Activated CD4-positive, alpha-beta T cell treated with anti-CD3 and anti-CD28 coated beads, Interleukin-2, amount 50 U/mL, for 1 hour (primary cell): ENCODE measurements at regions not wholly inside any gene's neighbourhood (a gene's known extent, or its start where the extent isn't known, plus 50 kb on each side); places are given as distances from the start of the nearest gene placed in this dataset.
"Not testable (repeated sequence)": the region's sequence is repeated elsewhere in the genome, so short reads cannot be mapped to it uniquely, and the experiment has no call there.

Experiments used
- DNase-seq: peaks from one replicate; pipeline ENCODE4 v3.0.0-alpha.2; 2020

GRCh38 chr5:106510321-106510720 is 1160.4 kb downstream of the EFNA5 start:
- DNase-seq, result no peak

- no peak for DNase-seq
These were observed 1161.8 kb downstream of the EFNA5 start for GRCh38 chr5:106508894-106509293.

- no peak for DNase-seq
These were observed 1176.8 kb downstream of the EFNA5 start for GRCh38 chr5:106493910-106494309.

- DNase-seq, result no peak
These were observed 1181.7 kb downstream of the EFNA5 start for GRCh38 chr5:106489004-106489403.

- DNase-seq, result no peak
These were observed 1182.3 kb downstream of the EFNA5 start for GRCh38 chr5:106488407-106488806.

- DNase-seq, result no peak
These were observed 1189.4 kb downstream of the EFNA5 start for GRCh38 chr5:106481374-106481773.

GRCh38 chr5:106476630-106477029 is 1194.1 kb downstream of the EFNA5 start:
- no peak for DNase-seq

- DNase-seq, result no peak
These were observed 1196.7 kb downstream of the EFNA5 start for GRCh38 chr5:106474066-106474465.

- DNase-seq, result no peak
These were observed 1211.2 kb downstream of the EFNA5 start for GRCh38 chr5:106459541-106459940.

GRCh38 chr5:106454651-106455415 is 1215.9 kb downstream of the EFNA5 start:
- DNase-seq, result no peak

GRCh38 chr5:106454050-106454449 is 1216.7 kb downstream of the EFNA5 start:
- DNase-seq, result no peak

- no peak for DNase-seq
These were observed 1218.7 kb downstream of the EFNA5 start for GRCh38 chr5:106451998-106452397.

GRCh38 chr5:106443746-106444145 is 1227.0 kb downstream of the EFNA5 start:
- DNase-seq, result no peak

- no peak for DNase-seq
These were observed 1235.6 kb downstream of the EFNA5 start for GRCh38 chr5:106435185-106435584.

- DNase-seq, result not testable (repeated sequence)
These were observed 1240.0 kb downstream of the EFNA5 start for GRCh38 chr5:106430733-106431132.

GRCh38 chr5:106423109-106423897 is 1247.4 kb downstream of the EFNA5 start:
- no peak for DNase-seq

GRCh38 chr5:106420102-106420501 is 1250.6 kb downstream of the EFNA5 start:
- no peak for DNase-seq

GRCh38 chr5:106418196-106418595 is 1252.5 kb downstream of the EFNA5 start:
- no peak for DNase-seq

- DNase-seq, result no peak
These were observed 1253.2 kb downstream of the EFNA5 start for GRCh38 chr5:106417566-106417965.

GRCh38 chr5:106417163-106417562 is 1253.6 kb downstream of the EFNA5 start:
- DNase-seq, result no peak

- no peak for DNase-seq
These were observed 1255.2 kb downstream of the EFNA5 start for GRCh38 chr5:106415541-106415940.

- no peak for DNase-seq
These were observed 1256.4 kb downstream of the EFNA5 start for GRCh38 chr5:106414342-106414741.

GRCh38 chr5:106412606-106413005 is 1258.1 kb downstream of the EFNA5 start:
- DNase-seq, result no peak

- no peak for DNase-seq
These were observed 1262.2 kb downstream of the EFNA5 start for GRCh38 chr5:106408570-106408969.
